Calu3 (cell line): ENCODE measurements at regions not wholly inside any gene's neighbourhood (a gene's known extent, or its start where the extent isn't known, plus 50 kb on each side); places are given as distances from the start of the nearest gene placed in this dataset.

Experiments used
- BruUV-seq: library from RNA; stranded (reverse); fragments of 400-500 nt; replicated peaks from 2 replicates; lab custom pipeline; 2021; lab: Mats Ljungman, UMichigan
- CTCF ChIA-PET: fragments of 300-600 bp; sonication (Branson Sonifier 250); formaldehyde crosslinking; loops from one replicate; lab custom pipeline; 2022; ENCODE audit warnings: antibody characterized with exemption; lab: Charles Lee
- DNase-seq: peaks from one replicate; pipeline ENCODE4 v3.0.0; 2022
- H3K27ac Mint-ChIP-seq: one replicate; pipeline ENCODE4 v1.8.0; 2022; ENCODE audit warnings: mixed read lengths; ENCODE audit not compliant: unreplicated experiment
- H3K27me3 Mint-ChIP-seq: one replicate; pipeline ENCODE4 v1.8.0; 2022; ENCODE audit warnings: mixed read lengths; ENCODE audit not compliant: unreplicated experiment
- H3K36me3 Mint-ChIP-seq: one replicate; pipeline ENCODE4 v1.8.0; 2022; ENCODE audit warnings: mild to moderate bottlenecking, moderate library complexity, mixed read lengths; ENCODE audit not compliant: insufficient read depth, unreplicated experiment
- H3K4me1 Mint-ChIP-seq: one replicate; pipeline ENCODE4 v1.8.0; 2022; ENCODE audit warnings: mild to moderate bottlenecking, low read depth, mixed read lengths; ENCODE audit not compliant: unreplicated experiment
- H3K4me3 Mint-ChIP-seq: one replicate; pipeline ENCODE4 v1.8.0; 2022; ENCODE audit warnings: mild to moderate bottlenecking, low read depth, moderate library complexity, mixed read lengths; ENCODE audit not compliant: unreplicated experiment
- H3K9me3 Mint-ChIP-seq: one replicate; pipeline ENCODE4 v1.8.0; 2022; ENCODE audit warnings: low read depth, mixed read lengths; ENCODE audit not compliant: unreplicated experiment
- CTCF ChIP-seq: fragments of 200-600 bp; IDR thresholded peaks from one replicate; pipeline ENCODE4 v1.8.0; 2022; ENCODE audit warnings: antibody characterized with exemption; ENCODE audit not compliant: unreplicated experiment
- intact Hi-C: fragments of 100-400 bp; cut with micrococcal nuclease; formaldehyde crosslinking; loops from one replicate; pipeline ENCODE4 v1.10.0; 2022; ENCODE audit not compliant: unreplicated experiment

DNA sequence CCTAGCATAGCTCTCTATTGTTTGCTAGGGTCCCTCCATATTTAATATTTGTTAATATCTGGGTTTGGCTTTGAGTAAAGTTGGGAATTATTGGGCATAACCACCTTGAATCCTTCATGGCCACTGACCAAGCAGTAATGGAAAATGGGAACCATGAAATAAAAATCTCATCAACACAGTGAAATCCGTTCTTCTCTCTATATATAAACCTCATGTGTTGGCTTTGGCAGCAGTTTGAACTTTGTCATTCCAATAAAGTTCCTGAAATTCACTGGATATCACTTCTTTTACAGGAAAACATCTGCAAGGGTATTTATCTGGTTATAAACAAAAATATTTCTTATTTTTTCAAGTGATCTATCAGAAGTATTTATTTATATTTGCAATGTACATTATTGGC lies 93.0 kb upstream of the MPDZ start:
- no peaks in the 10 kb centered on the region for H3K4me1 Mint-ChIP-seq
- no peaks in the 10 kb centered on the region for H3K36me3 Mint-ChIP-seq
- CTCF ChIA-PET = interaction anchor here (0.7 kb wide), 1 partner anchor 687 kb away, joined by 10 read pairs; no protein-coding TSS in a partner anchor
- TF ChIP-seq CTCF = no peak
- no peak for DNase-seq
- H3K4me3 Mint-ChIP-seq = no peak overlapping the region
- H3K27me3 Mint-ChIP-seq = peaks cover 25% of the 10 kb centered on the region
- H3K27ac Mint-ChIP-seq = no peak overlapping the region
- no peaks in the 10 kb centered on the region for H3K9me3 Mint-ChIP-seq
- BruUV-seq = no TSS peak
- intact Hi-C loops = no loop called here

DNA sequence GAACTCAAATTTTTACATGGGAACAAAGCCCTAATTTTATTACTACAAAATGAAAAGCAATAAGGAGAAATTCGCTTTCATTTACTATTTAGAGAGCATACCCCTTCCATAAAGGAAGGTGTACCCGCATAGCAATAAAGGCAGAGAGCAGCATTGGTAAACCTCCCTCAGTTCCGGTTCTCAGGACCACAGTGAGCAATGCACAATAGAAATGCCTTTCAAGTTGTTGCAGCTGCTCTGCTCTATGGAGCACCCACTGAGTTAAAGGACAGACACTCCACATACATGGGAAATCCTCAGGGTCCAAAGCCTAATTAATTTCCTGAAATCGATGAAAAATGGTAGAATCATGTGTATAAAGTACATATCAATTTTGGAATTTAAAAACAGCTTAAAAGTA lies 89.9 kb upstream of the MPDZ start:
- no peaks in the 10 kb centered on the region for H3K9me3 Mint-ChIP-seq
- BruUV-seq = no TSS peak
- intact Hi-C loops = no loop called here
- CTCF ChIA-PET = no interaction called here
- no peak for TF ChIP-seq CTCF
- H3K27ac Mint-ChIP-seq = no peak overlapping the region
- H3K36me3 Mint-ChIP-seq = no peaks in the 10 kb centered on the region
- no peak for DNase-seq
- peaks cover 24% of the 10 kb centered on the region for H3K27me3 Mint-ChIP-seq
- no peak overlapping the region for H3K4me3 Mint-ChIP-seq
- no peaks in the 10 kb centered on the region for H3K4me1 Mint-ChIP-seq

- CTCF ChIA-PET = no interaction called here
- Mint-ChIP-seq H3K27me3 (peaks cover 24% of the 10 kb centered on the region), H3K36me3 (no peaks in the 10 kb centered on the region), H3K9me3 (no peaks in the 10 kb centered on the region), H3K4me3 (no peak overlapping the region), H3K27ac (no peak overlapping the region), H3K4me1 (no peaks in the 10 kb centered on the region)
- intact Hi-C loops = no loop called here
- no TSS peak for BruUV-seq
- no peak for TF ChIP-seq CTCF
- DNase-seq = no peak
Observed at GRCh38 chr9:13367784-13368183, 88.3 kb upstream of the MPDZ start.

GRCh38 chr9:13364271-13365000 lies 84.9 kb upstream of the MPDZ start:
- no peaks in the 10 kb centered on the region for H3K4me1 Mint-ChIP-seq
- no TSS peak for BruUV-seq
- peaks cover 13% of the 10 kb centered on the region for H3K27me3 Mint-ChIP-seq
- no peak for TF ChIP-seq CTCF
- H3K27ac Mint-ChIP-seq = no peak overlapping the region
- CTCF ChIA-PET = no interaction called here
- H3K9me3 Mint-ChIP-seq = no peaks in the 10 kb centered on the region
- no peaks in the 10 kb centered on the region for H3K36me3 Mint-ChIP-seq
- no peak for DNase-seq
- no peak overlapping the region for H3K4me3 Mint-ChIP-seq
- intact Hi-C loops = no loop called here
